ENCODE measurements at regions not wholly inside any gene's neighbourhood (a gene's known extent, or its start where the extent isn't known, plus 50 kb on each side); places are given as distances from the start of the nearest gene placed in this dataset.

GRCh38 chr6:11659757-11660156, 118.8 kb downstream of the ADTRP start:
- FAIRE-seq (no peak), DNase-seq (ENCODE audit: extremely low read depth in 1 of 4, low spot score in 3 of 4) (no peak), ATAC-seq (no peak)
- no peak for TF ChIP-seq SPI1 (IDR thresholded peaks at IDR 0.05; ENCODE audit: borderline replicate concordance, low read depth, low read length)
- no peak for TF ChIP-seq ZNF408 (CRISPR knock-in tag; IDR thresholded peaks at IDR 0.05; ENCODE audit: low read depth)
- TF ChIP-seq BCOR (IDR thresholded peaks at IDR 0.05), result 0 out of 2 replicates have a peak, but pooled peaks have one; percentile 20
- no peak for TF ChIP-seq DEAF1 (CRISPR knock-in tag; IDR thresholded peaks at IDR 0.05)
- TF ChIP-seq SMARCA5 (IDR thresholded peaks at IDR 0.05), result no peak
- TF ChIP-seq RBM25 (IDR thresholded peaks at IDR 0.05; ENCODE audit: low read depth, low read length, severe bottlenecking), result peak; percentile 40
- no peak for TF ChIP-seq HDAC2 (IDR thresholded peaks at IDR 0.05)
- no peak for TF ChIP-seq RAD21 (CRISPR knock-in tag; conservative IDR thresholded peaks at IDR 0.05 in 1 of 2, IDR thresholded peaks at IDR 0.05 in 1 of 2)
- TF ChIP-seq RBFOX2 (IDR thresholded peaks at IDR 0.05; ENCODE audit: low read depth, low read length), result no peak
- TF ChIP-seq, protein P1, sequence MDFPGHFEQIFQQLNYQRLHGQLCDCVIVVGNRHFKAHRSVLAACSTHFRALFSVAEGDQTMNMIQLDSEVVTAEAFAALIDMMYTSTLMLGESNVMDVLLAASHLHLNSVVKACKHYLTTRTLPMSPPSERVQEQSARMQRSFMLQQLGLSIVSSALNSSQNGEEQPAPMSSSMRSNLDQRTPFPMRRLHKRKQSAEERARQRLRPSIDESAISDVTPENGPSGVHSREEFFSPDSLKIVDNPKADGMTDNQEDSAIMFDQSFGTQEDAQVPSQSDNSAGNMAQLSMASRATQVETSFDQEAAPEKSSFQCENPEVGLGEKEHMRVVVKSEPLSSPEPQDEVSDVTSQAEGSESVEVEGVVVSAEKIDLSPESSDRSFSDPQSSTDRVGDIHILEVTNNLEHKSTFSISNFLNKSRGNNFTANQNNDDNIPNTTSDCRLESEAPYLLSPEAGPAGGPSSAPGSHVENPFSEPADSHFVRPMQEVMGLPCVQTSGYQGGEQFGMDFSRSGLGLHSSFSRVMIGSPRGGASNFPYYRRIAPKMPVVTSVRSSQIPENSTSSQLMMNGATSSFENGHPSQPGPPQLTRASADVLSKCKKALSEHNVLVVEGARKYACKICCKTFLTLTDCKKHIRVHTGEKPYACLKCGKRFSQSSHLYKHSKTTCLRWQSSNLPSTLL (IDR thresholded peaks at IDR 0.05), result no peak
- no peaks in the 10 kb centered on the region for H3K79me2 ChIP-seq (ENCODE audit: control insufficient read depth, insufficient read depth, low read length)
- H3K9me1 ChIP-seq (ENCODE audit: control insufficient read depth, insufficient read depth, low read length), result no peaks in the 10 kb centered on the region
- BruUV-seq (replicated peaks), result no TSS peak
- intact Hi-C loops (cut with micrococcal nuclease) (loop anchor here (5.0 kb wide), 2 partner anchors 523 to 948 kb away; no protein-coding TSS in a partner anchor), in situ Hi-C loops (cut with MboI) (loop anchor here (10.0 kb wide), 1 partner anchor 945 kb away; no protein-coding TSS in a partner anchor)
- no peak overlapping the region for H3K4me3 ChIP-seq
- no peak overlapping the region for H3K4me2 ChIP-seq (ENCODE audit: insufficient read depth, low read length)
- H2AFZ ChIP-seq (ENCODE audit: low read depth, low read length), result no peak overlapping the region
- H3K9ac ChIP-seq (ENCODE audit: insufficient read depth in 1 of 2, low read depth in 2 of 2, low read length in 2 of 2), result no peak overlapping the region
- H4K20me1 ChIP-seq (replicated peaks; ENCODE audit: control insufficient read depth, insufficient read depth, low read length), result no peaks in the 10 kb centered on the region
- H3K4me1 ChIP-seq (replicated peaks in 1 of 2; ENCODE audit: control insufficient read depth in 2 of 2, insufficient read depth in 2 of 2, low read length in 2 of 2), result no peaks in the 10 kb centered on the region
- H3K27ac ChIP-seq (ENCODE audit: extremely low read depth, low read depth, low read length), result no peak overlapping the region
- H3K9me3 ChIP-seq (replicated peaks; ENCODE audit: control insufficient read depth, insufficient read depth, low read depth, low read length), result no peaks in the 10 kb centered on the region
- peaks cover under 1 to 2% of the 10 kb centered on the region in 2 experiments; a peak in 2 of 5 replicates for H3K27me3 ChIP-seq (ENCODE audit: control insufficient read depth in 2 of 2, insufficient read depth in 2 of 2, low read length in 2 of 2)
- ChIA-PET CTCF (ENCODE audit: low intra/inter-chr PET ratio) (interaction anchor here (0.6 kb wide), 1 partner anchor 122 kb away, joined by 3 read pairs; the partner anchor contains the start of gene TMEM170B), POLR2A (no interaction called here)
- no peaks in the 10 kb centered on the region for H3K36me3 ChIP-seq (ENCODE audit: control insufficient read depth, insufficient read depth, low read length)
- 0% methylated on average over 2 of the region's 2 CpGs for WGBS (ENCODE audit: insufficient coverage, low coverage, missing lambda C conversion rate)

All from K562 (cell line).